NAMALWA (cell line): ENCODE measurements at regions not wholly inside any gene's neighbourhood (a gene's known extent, or its start where the extent isn't known, plus 50 kb on each side); places are given as distances from the start of the nearest gene placed in this dataset.

Source experiments
- DNase-seq: peaks from one replicate; pipeline ENCODE4 v3.0.0-alpha.2; 2015; ENCODE audit warnings: low spot score

DNA sequence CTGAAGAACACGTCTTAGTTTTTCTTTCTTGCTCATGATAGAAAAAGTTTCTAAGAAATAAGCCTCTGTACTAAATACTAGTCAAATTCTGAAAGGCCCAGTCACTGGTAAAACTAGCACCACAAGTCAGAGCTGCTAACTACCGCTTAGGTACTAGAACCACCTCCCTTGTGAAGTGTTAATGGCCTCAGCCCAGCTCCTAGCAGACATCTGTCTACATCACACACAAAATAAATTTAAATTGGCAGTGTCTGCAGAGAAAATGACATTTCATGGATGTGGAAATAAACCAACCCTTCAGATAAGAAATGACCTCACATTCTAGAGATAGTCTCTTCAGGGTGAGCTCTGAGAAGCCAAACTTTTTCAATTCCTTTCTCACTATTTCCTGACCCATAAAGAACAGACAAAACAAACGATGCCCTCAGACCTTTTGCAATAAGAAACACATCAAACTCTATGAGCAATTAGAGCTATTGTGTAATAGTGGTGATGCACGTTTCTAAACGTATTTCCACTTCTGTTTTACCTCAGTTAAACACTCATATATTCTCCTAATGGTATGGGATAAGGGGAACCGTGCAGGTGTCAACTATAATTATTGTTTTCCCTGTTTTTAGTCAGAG lies 70.3 kb upstream of the DSG1 start:
- no peak for DNase-seq

DNA sequence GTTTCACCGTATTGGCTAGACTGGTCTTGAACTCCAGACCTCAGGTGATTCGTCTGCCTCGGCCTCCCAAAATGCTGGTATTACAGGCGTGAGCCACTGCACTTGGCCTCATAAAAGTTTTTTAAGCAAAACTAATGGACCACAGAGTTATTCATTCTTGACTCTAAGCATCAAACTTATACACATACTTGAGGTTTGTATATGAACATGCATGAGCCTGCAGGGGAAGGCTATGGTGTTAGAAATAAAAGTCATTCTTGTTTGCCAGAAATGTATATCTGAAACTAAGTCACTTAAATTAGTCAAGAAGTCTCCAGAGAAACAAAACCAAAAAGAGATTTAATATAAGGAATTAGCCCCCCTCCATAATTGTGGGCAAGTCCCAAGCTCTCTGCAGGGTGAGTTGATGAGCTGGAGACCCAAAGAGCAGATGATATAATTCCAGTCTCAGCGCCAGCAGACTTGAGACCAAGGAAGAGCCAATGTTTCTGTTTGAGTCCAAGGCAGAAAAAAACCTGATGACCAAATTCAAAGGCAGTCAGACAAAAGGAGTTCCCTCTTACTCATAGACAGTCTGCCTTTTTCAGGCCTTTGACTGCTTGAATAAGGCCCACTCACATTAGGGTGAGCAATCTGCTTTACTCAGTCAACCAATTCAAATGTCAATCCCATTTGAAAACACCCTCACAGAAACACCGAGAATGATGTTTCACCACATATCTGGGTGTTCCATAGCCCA lies 69.0 kb upstream of the DSG1 start:
- DNase-seq = no peak

DNA sequence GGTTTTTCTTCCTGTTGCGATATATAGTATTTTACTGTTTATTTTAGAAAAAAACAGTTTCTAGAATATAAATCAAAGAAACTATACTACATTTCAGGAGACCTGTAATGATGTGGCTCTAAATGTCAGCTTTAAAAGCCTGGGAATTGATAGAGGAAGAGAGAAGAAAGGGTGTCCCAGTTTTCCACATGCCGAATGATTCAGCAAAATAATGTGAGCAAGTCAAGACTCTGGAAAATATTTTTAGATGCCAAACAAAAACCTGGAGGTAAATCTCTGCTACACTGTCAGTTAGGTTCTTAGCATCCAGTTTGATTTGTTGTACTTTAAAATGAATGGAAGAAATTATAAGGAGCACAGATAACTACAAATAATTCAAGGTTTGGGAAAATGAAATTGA lies 67.1 kb upstream of the DSG1 start:
- DNase-seq = no peak

DNA sequence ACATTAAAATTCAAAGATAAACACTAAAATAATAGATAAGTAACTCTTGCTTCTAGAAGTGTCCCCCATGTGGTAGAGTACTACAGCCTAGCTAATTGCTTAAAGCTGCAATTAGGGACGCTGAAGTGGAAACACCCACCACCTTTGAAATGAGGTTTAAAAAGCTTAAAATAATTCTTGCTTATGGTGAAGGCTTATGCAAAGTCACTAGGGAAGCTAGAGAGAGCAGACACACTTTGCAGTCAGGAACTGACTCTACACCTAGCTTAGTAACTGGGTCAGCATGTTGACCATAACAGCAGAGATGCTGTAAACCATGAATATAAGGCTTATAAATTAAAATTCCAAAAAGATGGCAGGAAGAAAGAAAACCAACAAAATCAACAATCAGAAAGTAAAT lies 65.4 kb upstream of the DSG1 start:
- no peak for DNase-seq

DNA sequence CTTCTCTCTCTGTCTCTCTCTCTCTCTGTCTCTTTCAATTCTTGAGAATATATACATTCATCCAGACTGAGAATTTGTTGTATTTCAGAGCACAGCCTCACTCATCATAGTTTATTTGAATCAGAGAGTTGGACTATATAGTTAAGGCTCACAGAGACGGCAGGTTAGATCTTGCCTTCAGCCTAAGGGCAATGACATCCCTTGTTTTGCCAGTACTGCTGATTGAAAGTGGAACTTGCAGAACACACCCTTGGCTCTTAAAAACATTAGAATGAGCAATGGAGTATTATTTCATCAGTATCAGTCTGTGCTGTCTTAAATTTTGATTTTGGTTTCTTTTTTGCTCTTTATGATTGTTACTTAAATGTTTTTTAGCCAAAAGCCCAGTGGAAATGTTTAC lies 62.0 kb upstream of the DSG1 start:
- DNase-seq = no peak

DNA sequence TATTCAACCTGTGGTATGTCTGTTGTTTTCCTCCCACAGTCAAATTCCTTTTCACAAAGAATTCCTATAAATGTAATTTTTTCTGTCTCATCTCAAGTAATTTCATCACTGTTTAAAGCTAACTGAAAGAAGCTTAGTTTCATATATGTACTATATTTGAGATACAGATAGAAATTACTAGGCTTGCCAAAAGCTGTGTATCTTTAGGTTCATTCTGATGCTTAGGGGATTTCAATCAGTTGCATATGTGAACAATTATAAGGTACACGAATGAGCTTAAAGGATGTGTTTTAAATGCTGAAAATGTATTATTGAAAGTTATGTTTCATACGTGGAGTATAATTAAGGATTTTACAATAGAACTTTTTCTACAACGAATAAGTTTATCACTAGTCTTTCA lies 59.2 kb upstream of the DSG1 start:
- DNase-seq = no peak

DNA sequence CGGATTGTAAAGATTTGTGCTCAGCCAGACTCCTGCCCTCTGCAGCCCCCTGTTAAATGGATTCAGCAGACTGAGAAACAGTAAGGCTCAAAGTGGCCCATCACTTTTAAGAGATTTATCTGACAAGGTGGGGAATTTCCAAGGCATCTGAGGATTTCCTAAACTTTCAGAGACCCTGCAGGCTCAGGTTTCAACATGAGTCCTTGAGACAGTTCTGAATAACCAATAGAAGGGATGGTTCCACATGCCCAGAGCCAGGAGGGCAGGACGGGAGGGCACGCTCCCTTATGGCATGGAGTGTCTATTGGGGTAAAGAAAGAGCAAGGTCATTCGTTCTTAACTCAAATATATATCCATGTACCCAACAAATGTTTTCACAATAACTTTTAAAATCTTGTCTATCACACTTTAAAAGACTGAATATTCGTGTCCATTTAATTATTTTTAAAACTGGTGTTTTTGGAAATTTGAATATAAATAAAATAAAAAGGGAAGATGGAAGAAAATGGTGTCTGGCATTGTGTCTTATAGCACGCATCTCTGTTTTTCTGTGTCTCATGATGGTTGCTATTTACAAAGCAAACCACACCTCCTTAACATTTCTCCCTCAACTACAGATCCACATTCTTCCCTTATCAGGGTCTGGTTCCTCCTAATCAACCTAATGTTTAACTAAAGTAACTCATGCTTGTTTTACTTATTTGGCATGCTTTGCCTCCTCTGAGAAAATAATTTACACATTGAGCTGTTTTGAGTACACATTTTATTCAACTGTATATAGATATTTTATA lies 56.0 kb upstream of the DSG1 start:
- DNase-seq = no peak

DNA sequence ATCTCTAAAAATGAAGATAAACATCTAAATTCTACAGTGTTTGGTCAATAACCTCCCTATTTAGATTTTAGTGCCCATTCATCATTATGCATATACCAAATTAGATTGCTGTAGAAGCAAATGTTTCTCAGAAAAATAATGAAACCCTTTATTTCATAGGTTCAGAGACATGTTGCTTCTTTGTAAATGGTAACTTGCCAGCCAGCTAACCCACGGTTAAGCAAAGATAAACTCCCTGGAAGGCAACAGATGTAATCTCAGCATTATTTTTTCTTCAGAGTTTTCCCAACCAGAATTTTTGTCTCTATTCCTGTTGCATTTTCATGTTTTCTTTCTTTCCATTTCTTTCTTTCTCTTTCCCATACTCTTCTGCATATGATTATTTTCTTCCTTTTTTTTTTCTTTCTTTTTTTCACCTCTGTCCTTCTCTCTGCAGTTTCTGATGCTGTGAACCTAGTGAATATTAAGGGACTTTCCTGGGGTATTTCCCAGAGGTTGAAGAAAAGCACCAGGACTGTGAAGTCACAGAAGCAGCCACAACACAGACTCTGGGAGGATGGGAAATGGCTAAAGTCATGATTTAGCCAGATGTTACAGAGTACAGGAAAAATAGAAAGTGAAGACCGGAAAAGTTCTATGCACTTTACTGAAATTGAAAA lies 50.0 kb upstream of the DSG1 start:
- no peak for DNase-seq
